ENCODE measurements at regions not wholly inside any gene's neighbourhood (a gene's known extent, or its start where the extent isn't known, plus 50 kb on each side); places are given as distances from the start of the nearest gene placed in this dataset.

DNA sequence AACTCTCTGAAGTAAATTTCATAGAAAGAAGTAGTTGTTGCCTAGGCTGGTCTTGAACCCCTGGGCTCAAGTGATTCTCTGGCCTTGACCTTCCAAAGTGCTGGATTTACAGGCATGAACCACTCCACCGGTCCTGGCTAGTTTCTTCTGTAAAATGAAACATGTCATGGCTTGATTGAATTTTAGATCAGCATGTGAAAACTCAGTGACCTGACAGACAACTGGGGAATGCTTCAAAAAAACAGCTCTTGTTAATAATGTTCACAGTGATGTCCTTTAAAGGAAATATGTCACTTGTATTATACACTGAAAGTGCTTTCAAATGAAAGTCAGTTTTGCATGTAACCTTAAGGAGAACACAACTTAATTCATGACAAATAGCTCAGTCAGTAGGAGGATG, 118.2 kb downstream of the KLF5 start:
- no peak for TF ChIP-seq CTCF (IDR thresholded peaks at IDR 0.05; ENCODE audit: low read length)
- no peak for TF ChIP-seq EZH2 (IDR thresholded peaks at IDR 0.05; ENCODE audit: borderline replicate concordance, low read length)
